PFSK-1 (cell line): ENCODE measurements at regions not wholly inside any gene's neighbourhood (a gene's known extent, or its start where the extent isn't known, plus 50 kb on each side); places are given as distances from the start of the nearest gene placed in this dataset.

Source experiments
- FOXP2 ChIP-seq: optimal IDR thresholded peaks from 2 replicates; pipeline ENCODE3; 2011; ENCODE audit warnings: borderline replicate concordance, control low read depth, inconsistent platforms; ENCODE audit not compliant: insufficient read depth; ENCODE audit errors: extremely low read length, extremely low read depth
- POLR2AphosphoS5 ChIP-seq: IDR thresholded peaks from 2 replicates; pipeline ENCODE4 v1.6.1; 2012; ENCODE audit warnings: low read depth, mild to moderate bottlenecking, control low read depth, low read length, moderate library complexity
- REST ChIP-seq, 2 experiments: IDR thresholded peaks; 2 replicates each; pipeline versions ENCODE4 v1.6.1 to v1.8.0; 2011 to 2012; ENCODE audit warnings: low read depth in 2 of 2, low read length in 2 of 2, control low read depth in 1 of 2, inconsistent platforms in 1 of 2, mild to moderate bottlenecking in 1 of 2, moderate library complexity in 1 of 2; ENCODE audit not compliant: insufficient read depth in 1 of 2
- SIN3A ChIP-seq: IDR thresholded peaks from 2 replicates; pipeline ENCODE4 v1.6.1; 2012; ENCODE audit warnings: mild to moderate bottlenecking, low read length, moderate library complexity, borderline replicate concordance; ENCODE audit not compliant: insufficient read depth
- TAF1 ChIP-seq: IDR thresholded peaks from 2 replicates; pipeline ENCODE4 v1.6.1; 2012; ENCODE audit warnings: low read length, control low read depth, borderline replicate concordance; ENCODE audit not compliant: insufficient read depth

GRCh38 chr7:52140851-52141250, 824.2 kb upstream of the COBL start:
- TF ChIP-seq TAF1 = no peak
- TF ChIP-seq FOXP2 = no peak
- no peak for TF ChIP-seq POLR2AphosphoS5
- no peak for TF ChIP-seq SIN3A
- TF ChIP-seq REST (IDR thresholded peaks at IDR 0.05; ENCODE audit: insufficient read depth in 1 of 2, low read depth in 2 of 2, low read length in 2 of 2) = no peak

- TF ChIP-seq TAF1 (no peak), SIN3A (no peak), POLR2AphosphoS5 (no peak), REST (IDR thresholded peaks at IDR 0.05; ENCODE audit: insufficient read depth in 1 of 2, low read depth in 2 of 2, low read length in 2 of 2) (no peak), FOXP2 (no peak)
Measured at GRCh38 chr7:52135403-52135802, 818.8 kb upstream of the COBL start.

GRCh38 chr7:52129278-52129677, 812.7 kb upstream of the COBL start:
- no peak for TF ChIP-seq SIN3A
- TF ChIP-seq POLR2AphosphoS5 = no peak
- TF ChIP-seq FOXP2 = no peak

GRCh38 chr7:52120912-52121311, 804.3 kb upstream of the COBL start:
- TF ChIP-seq TAF1 = no peak

GRCh38 chr7:52119537-52119936, 802.9 kb upstream of the COBL start:
- no peak for TF ChIP-seq FOXP2
- no peak for TF ChIP-seq SIN3A
- no peak for TF ChIP-seq TAF1
- no peak for TF ChIP-seq REST (IDR thresholded peaks at IDR 0.05; ENCODE audit: insufficient read depth in 1 of 2, low read depth in 2 of 2, low read length in 2 of 2)
- TF ChIP-seq POLR2AphosphoS5 = no peak

GRCh38 chr7:52114509-52114908, 797.9 kb upstream of the COBL start:
- TF ChIP-seq SIN3A = no peak
- no peak for TF ChIP-seq FOXP2
- TF ChIP-seq POLR2AphosphoS5 = no peak
- no peak for TF ChIP-seq TAF1

GRCh38 chr7:52114056-52114455, 797.4 kb upstream of the COBL start:
- no peak for TF ChIP-seq FOXP2
- no peak for TF ChIP-seq TAF1
- no peak for TF ChIP-seq POLR2AphosphoS5
- TF ChIP-seq SIN3A = no peak
- no peak for TF ChIP-seq REST (IDR thresholded peaks at IDR 0.05; ENCODE audit: insufficient read depth in 1 of 2, low read depth in 2 of 2, low read length in 2 of 2)
